ENCODE measurements at regions not wholly inside any gene's neighbourhood (a gene's known extent, or its start where the extent isn't known, plus 50 kb on each side); places are given as distances from the start of the nearest gene placed in this dataset.

- TF ChIP-seq TCF4 (CRISPR knock-in tag; IDR thresholded peaks at IDR 0.05; ENCODE audit: borderline replicate concordance), result no peak
- no peak for TF ChIP-seq ESRRG (CRISPR knock-in tag; IDR thresholded peaks at IDR 0.05)
- TF ChIP-seq ARNTL (CRISPR knock-in tag; IDR thresholded peaks at IDR 0.05; ENCODE audit: borderline replicate concordance, low read depth), result no peak
- TF ChIP-seq CREB5 (CRISPR knock-in tag; IDR thresholded peaks at IDR 0.05; ENCODE audit: low read depth), result no peak
- TF ChIP-seq CSDC2 (CRISPR knock-in tag; IDR thresholded peaks at IDR 0.05), result no peak
- TF ChIP-seq ZFP3 (CRISPR knock-in tag; IDR thresholded peaks at IDR 0.05), result no peak
- TF ChIP-seq PPARA (CRISPR knock-in tag; IDR thresholded peaks at IDR 0.05; ENCODE audit: borderline replicate concordance), result no peak
- no peak for TF ChIP-seq ZNF70 (CRISPR knock-in tag; IDR thresholded peaks at IDR 0.05)
- no peak for TF ChIP-seq ZFP30 (CRISPR knock-in tag; IDR thresholded peaks at IDR 0.05)
- ATAC-seq, result peak; percentile 78
Observed at GRCh38 chr4:96525898-96526297, 686.0 kb downstream of the PDHA2 start.

- no peak for ATAC-seq
- TF ChIP-seq OSR1 (CRISPR knock-in tag; IDR thresholded peaks at IDR 0.05), result no peak
- TF ChIP-seq BACH2 (CRISPR knock-in tag; IDR thresholded peaks at IDR 0.05; ENCODE audit: borderline replicate concordance), result no peak
- TF ChIP-seq PPARA (CRISPR knock-in tag; IDR thresholded peaks at IDR 0.05; ENCODE audit: borderline replicate concordance), result no peak
- TF ChIP-seq ARNTL (CRISPR knock-in tag; IDR thresholded peaks at IDR 0.05; ENCODE audit: borderline replicate concordance, low read depth), result no peak
- TF ChIP-seq ESRRG (CRISPR knock-in tag; IDR thresholded peaks at IDR 0.05), result no peak
- TF ChIP-seq ISL1 (CRISPR knock-in tag; IDR thresholded peaks at IDR 0.05), result no peak
- no peak for TF ChIP-seq CREB5 (CRISPR knock-in tag; IDR thresholded peaks at IDR 0.05; ENCODE audit: low read depth)
Observed at GRCh38 chr4:96526625-96527024, 686.7 kb downstream of the PDHA2 start.

GRCh38 chr4:96531836-96532235 lies 691.9 kb downstream of the PDHA2 start:
- no peak for ATAC-seq

GRCh38 chr4:96543346-96543745 lies 703.5 kb downstream of the PDHA2 start:
- no peak for TF ChIP-seq ZNF8 (CRISPR knock-in tag; IDR thresholded peaks at IDR 0.05)
- TF ChIP-seq ZC3H10 (CRISPR knock-in tag; IDR thresholded peaks at IDR 0.05), result no peak
- no peak for TF ChIP-seq GLIS3 (CRISPR knock-in tag; IDR thresholded peaks at IDR 0.05)
- no peak for TF ChIP-seq TOX (CRISPR knock-in tag; IDR thresholded peaks at IDR 0.05; ENCODE audit: borderline replicate concordance)
- no peak for TF ChIP-seq RARB (CRISPR knock-in tag; IDR thresholded peaks at IDR 0.05)
- TF ChIP-seq OSR1 (CRISPR knock-in tag; IDR thresholded peaks at IDR 0.05), result no peak
- no peak for TF ChIP-seq TCF4 (CRISPR knock-in tag; IDR thresholded peaks at IDR 0.05; ENCODE audit: borderline replicate concordance)
- no peak for TF ChIP-seq ZNF565 (CRISPR knock-in tag; conservative IDR thresholded peaks at IDR 0.05; ENCODE audit: low read depth)
- TF ChIP-seq ISL1 (CRISPR knock-in tag; IDR thresholded peaks at IDR 0.05), result no peak
- TF ChIP-seq PPARA (CRISPR knock-in tag; IDR thresholded peaks at IDR 0.05; ENCODE audit: borderline replicate concordance), result no peak
- TF ChIP-seq CREB5 (CRISPR knock-in tag; IDR thresholded peaks at IDR 0.05; ENCODE audit: low read depth), result no peak
- no peak for ATAC-seq

More at GRCh38 chr4:96531836-96532235, 691.9 kb downstream of the PDHA2 start:
- TF ChIP-seq ZFP30 (CRISPR knock-in tag; IDR thresholded peaks at IDR 0.05) (no peak), GLIS3 (CRISPR knock-in tag; IDR thresholded peaks at IDR 0.05) (no peak), TSHZ2 (CRISPR knock-in tag; IDR thresholded peaks at IDR 0.05) (no peak), SNAI2 (CRISPR knock-in tag; IDR thresholded peaks at IDR 0.05) (no peak), CSDC2 (CRISPR knock-in tag; IDR thresholded peaks at IDR 0.05) (no peak), BACH2 (CRISPR knock-in tag; IDR thresholded peaks at IDR 0.05; ENCODE audit: borderline replicate concordance) (no peak)

- no peak for ATAC-seq
- TF ChIP-seq POU6F1 (CRISPR knock-in tag; IDR thresholded peaks at IDR 0.05; ENCODE audit: borderline replicate concordance, low read depth), result no peak
- no peak for TF ChIP-seq GLIS3 (CRISPR knock-in tag; IDR thresholded peaks at IDR 0.05)
- no peak for TF ChIP-seq ZFP30 (CRISPR knock-in tag; IDR thresholded peaks at IDR 0.05)
- no peak for TF ChIP-seq ZNF8 (CRISPR knock-in tag; IDR thresholded peaks at IDR 0.05)
- TF ChIP-seq PATZ1 (CRISPR knock-in tag; IDR thresholded peaks at IDR 0.05; ENCODE audit: borderline replicate concordance), result no peak
- no peak for TF ChIP-seq CSRNP3 (CRISPR knock-in tag; IDR thresholded peaks at IDR 0.05)
- TF ChIP-seq ESRRG (CRISPR knock-in tag; IDR thresholded peaks at IDR 0.05), result no peak
- TF ChIP-seq ISL1 (CRISPR knock-in tag; IDR thresholded peaks at IDR 0.05), result no peak
Observed at GRCh38 chr4:96558466-96558865, 718.6 kb downstream of the PDHA2 start.
